HG02798 (cell line): ENCODE measurements at regions not wholly inside any gene's neighbourhood (a gene's known extent, or its start where the extent isn't known, plus 50 kb on each side); places are given as distances from the start of the nearest gene placed in this dataset.
A peak's percentile ranks its signal among the peaks of the same experiment; 100 is the strongest.

Experiments used
- ATAC-seq: cut with Tn5 transposase; IDR thresholded peaks from one replicate; pipeline ENCODE4 v1.9.1; 2021; ENCODE audit warnings: mild to moderate bottlenecking; ENCODE audit not compliant: unreplicated experiment, poor library complexity

- no peak for ATAC-seq
Measured at GRCh38 chr10:44043646-44044375, 341.1 kb downstream of the CXCL12 start.

GRCh38 chr10:44042926-44043602, 341.8 kb downstream of the CXCL12 start:
- no peak for ATAC-seq

- ATAC-seq = no peak
Measured at GRCh38 chr10:44042075-44042770, 342.7 kb downstream of the CXCL12 start.

GRCh38 chr10:44039599-44039998, 345.3 kb downstream of the CXCL12 start:
- ATAC-seq = no peak

GRCh38 chr10:44036425-44036824, 348.5 kb downstream of the CXCL12 start:
- no peak for ATAC-seq

- ATAC-seq = no peak
Measured at GRCh38 chr10:44035474-44036197, 349.3 kb downstream of the CXCL12 start.

GRCh38 chr10:44034946-44035345, 350.0 kb downstream of the CXCL12 start:
- ATAC-seq = no peak

- no peak for ATAC-seq
Measured at GRCh38 chr10:44033008-44033407, 351.9 kb downstream of the CXCL12 start.

- ATAC-seq = no peak
Measured at GRCh38 chr10:44032216-44032615, 352.7 kb downstream of the CXCL12 start.

- no peak for ATAC-seq
Measured at GRCh38 chr10:44030738-44031137, 354.2 kb downstream of the CXCL12 start.

- peak; percentile 95 for ATAC-seq
Measured at GRCh38 chr10:44030132-44030531, 354.8 kb downstream of the CXCL12 start.

- no peak for ATAC-seq
Measured at GRCh38 chr10:44028384-44029137, 356.3 kb downstream of the CXCL12 start.

GRCh38 chr10:44024356-44025116, 360.4 kb downstream of the CXCL12 start:
- ATAC-seq = no peak

- ATAC-seq = no peak
Measured at GRCh38 chr10:44023517-44023916, 361.4 kb downstream of the CXCL12 start.

- no peak for ATAC-seq
Measured at GRCh38 chr10:44022203-44022602, 362.7 kb downstream of the CXCL12 start.

- no peak for ATAC-seq
Measured at GRCh38 chr10:44020322-44021111, 364.4 kb downstream of the CXCL12 start.

- no peak for ATAC-seq
Measured at GRCh38 chr10:44017483-44018145, 367.3 kb downstream of the CXCL12 start.
